ENCODE measurements at regions not wholly inside any gene's neighbourhood (a gene's known extent, or its start where the extent isn't known, plus 50 kb on each side); places are given as distances from the start of the nearest gene placed in this dataset.

DNA sequence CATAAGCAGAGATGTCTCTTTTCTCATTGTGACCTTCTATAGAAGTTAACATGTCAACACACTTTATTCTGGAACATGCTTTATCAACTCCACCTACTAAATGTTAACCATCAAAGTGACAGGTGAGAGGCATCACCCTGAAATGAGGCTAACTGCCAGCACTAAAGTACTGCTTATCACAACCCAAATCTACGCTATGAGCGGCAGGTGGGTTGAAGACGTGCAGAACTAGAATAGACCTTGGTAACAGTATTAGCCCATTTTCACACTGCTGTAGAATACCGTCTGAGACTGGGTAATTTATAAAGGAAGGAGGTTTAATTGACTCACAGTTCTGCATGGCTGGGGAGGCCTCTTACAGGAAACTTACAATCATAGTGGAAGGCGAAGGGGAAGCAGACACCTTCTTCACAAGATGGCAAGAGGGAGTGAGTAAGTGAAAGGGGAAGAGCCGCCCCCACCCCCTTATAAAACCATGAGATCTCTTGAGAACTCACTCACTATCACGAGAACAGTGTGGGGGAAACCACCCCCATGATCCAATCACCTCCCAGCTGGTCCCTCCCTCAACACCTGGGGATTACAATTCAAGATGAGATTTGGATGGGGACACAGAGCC, 359.0 kb downstream of the SEC23A start:
- Histone ChIP-seq H3K27ac (ENCODE audit: low read depth, low read length) (no peak overlapping the region), H3K27me3 (ENCODE audit: control insufficient read depth, insufficient read depth, low read length) (no peaks in the 10 kb centered on the region), H3K4me1 (ENCODE audit: control insufficient read depth, insufficient read depth, low read length) (no peaks in the 10 kb centered on the region), H3K4me3 (ENCODE audit: low read depth, low read length) (no peak overlapping the region), H3K9me3 (ENCODE audit: control insufficient read depth, insufficient read depth, low read depth, low read length) (no peaks in the 10 kb centered on the region), H3K9ac (ENCODE audit: low read length) (no peak overlapping the region), H3K36me3 (ENCODE audit: control insufficient read depth, insufficient read depth, low read length) (no peaks in the 10 kb centered on the region)

GRCh38 chr14:38737686-38738407, 365.2 kb downstream of the SEC23A start:
- H3K27ac ChIP-seq (ENCODE audit: low read depth, low read length): no peak overlapping the region
- no peaks in the 10 kb centered on the region for H3K27me3 ChIP-seq (ENCODE audit: control insufficient read depth, insufficient read depth, low read length)

DNA sequence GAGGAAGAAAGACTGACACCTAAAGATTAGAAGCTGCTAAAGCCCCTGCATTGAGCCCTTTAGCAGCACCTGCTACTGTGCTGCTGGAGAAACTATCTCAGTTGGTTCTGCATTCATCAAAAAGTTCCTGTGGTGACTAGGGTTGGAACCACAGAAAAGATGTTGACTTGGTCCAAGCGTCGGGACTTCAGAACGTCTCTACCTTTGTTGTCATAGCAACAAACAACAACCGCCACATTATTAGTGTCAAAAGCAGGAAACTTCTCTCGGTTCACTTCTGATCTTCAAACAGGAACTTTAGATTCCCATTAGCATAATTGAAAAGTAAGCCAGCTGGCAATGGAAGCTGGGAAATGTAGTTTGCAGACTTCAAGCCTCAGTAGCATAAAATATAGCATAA, 368.0 kb downstream of the SEC23A start:
- Histone ChIP-seq H3K4me3 (ENCODE audit: low read depth, low read length) (no peak overlapping the region), H3K36me3 (ENCODE audit: control insufficient read depth, insufficient read depth, low read length) (no peaks in the 10 kb centered on the region), H3K9ac (ENCODE audit: low read length) (no peak overlapping the region), H3K27me3 (ENCODE audit: control insufficient read depth, insufficient read depth, low read length) (no peaks in the 10 kb centered on the region), H3K27ac (ENCODE audit: low read depth, low read length) (no peak overlapping the region), H3K9me3 (ENCODE audit: control insufficient read depth, insufficient read depth, low read depth, low read length) (peaks cover 2% of the 10 kb centered on the region; the same call in 1 of the 2 replicates), H3K4me1 (ENCODE audit: control insufficient read depth, insufficient read depth, low read length) (no peaks in the 10 kb centered on the region)

More at GRCh38 chr14:38737686-38738407, 365.2 kb downstream of the SEC23A start:
- Histone ChIP-seq H3K36me3 (ENCODE audit: control insufficient read depth, insufficient read depth, low read length) (no peaks in the 10 kb centered on the region), H3K9me3 (ENCODE audit: control insufficient read depth, insufficient read depth, low read depth, low read length) (peaks cover 2% of the 10 kb centered on the region; the same call in 1 of the 2 replicates), H3K4me3 (ENCODE audit: low read depth, low read length) (no peak overlapping the region), H3K4me1 (ENCODE audit: control insufficient read depth, insufficient read depth, low read length) (no peaks in the 10 kb centered on the region), H3K9ac (ENCODE audit: low read length) (no peak overlapping the region)

DNA sequence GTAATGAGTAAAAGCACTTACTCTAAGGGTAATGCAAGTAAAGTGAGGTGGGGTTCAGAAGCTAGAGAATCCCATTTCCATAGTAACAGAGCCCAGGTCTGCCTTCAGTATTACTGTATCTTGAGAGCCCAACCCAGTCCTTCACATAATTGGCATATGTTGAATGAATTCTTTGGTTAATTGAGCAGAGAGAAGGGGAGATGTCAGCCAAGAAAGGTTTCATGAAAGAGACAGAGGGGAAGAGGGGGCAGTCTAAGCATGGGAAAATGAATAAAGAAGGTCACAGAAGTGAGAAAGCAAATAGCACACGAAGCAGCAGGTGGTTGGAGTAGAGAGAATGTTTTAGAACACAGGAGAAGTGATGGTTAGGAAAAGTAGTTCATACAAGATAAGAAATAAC, 371.1 kb downstream of the SEC23A start:
- peaks cover 2% of the 10 kb centered on the region; the same call in 1 of the 2 replicates for H3K9me3 ChIP-seq (ENCODE audit: control insufficient read depth, insufficient read depth, low read depth, low read length)
- H3K4me1 ChIP-seq (ENCODE audit: control insufficient read depth, insufficient read depth, low read length): no peaks in the 10 kb centered on the region
- no peaks in the 10 kb centered on the region for H3K27me3 ChIP-seq (ENCODE audit: control insufficient read depth, insufficient read depth, low read length)

GRCh38 chr14:38730420-38730819, 372.6 kb downstream of the SEC23A start:
- Histone ChIP-seq H3K27ac (ENCODE audit: low read depth, low read length) (no peak overlapping the region), H3K4me1 (ENCODE audit: control insufficient read depth, insufficient read depth, low read length) (no peaks in the 10 kb centered on the region), H3K27me3 (ENCODE audit: control insufficient read depth, insufficient read depth, low read length) (no peaks in the 10 kb centered on the region), H3K9ac (ENCODE audit: low read length) (no peak overlapping the region), H3K36me3 (ENCODE audit: control insufficient read depth, insufficient read depth, low read length) (no peaks in the 10 kb centered on the region), H3K9me3 (ENCODE audit: control insufficient read depth, insufficient read depth, low read depth, low read length) (peaks cover 2% of the 10 kb centered on the region; the same call in 1 of the 2 replicates), H3K4me3 (ENCODE audit: low read depth, low read length) (no peak overlapping the region)

More for the DNA sequence above, 371.1 kb downstream of the SEC23A start:
- Histone ChIP-seq H3K36me3 (ENCODE audit: control insufficient read depth, insufficient read depth, low read length) (no peaks in the 10 kb centered on the region), H3K4me3 (ENCODE audit: low read depth, low read length) (no peak overlapping the region), H3K9ac (ENCODE audit: low read length) (no peak overlapping the region), H3K27ac (ENCODE audit: low read depth, low read length) (no peak overlapping the region)

DNA sequence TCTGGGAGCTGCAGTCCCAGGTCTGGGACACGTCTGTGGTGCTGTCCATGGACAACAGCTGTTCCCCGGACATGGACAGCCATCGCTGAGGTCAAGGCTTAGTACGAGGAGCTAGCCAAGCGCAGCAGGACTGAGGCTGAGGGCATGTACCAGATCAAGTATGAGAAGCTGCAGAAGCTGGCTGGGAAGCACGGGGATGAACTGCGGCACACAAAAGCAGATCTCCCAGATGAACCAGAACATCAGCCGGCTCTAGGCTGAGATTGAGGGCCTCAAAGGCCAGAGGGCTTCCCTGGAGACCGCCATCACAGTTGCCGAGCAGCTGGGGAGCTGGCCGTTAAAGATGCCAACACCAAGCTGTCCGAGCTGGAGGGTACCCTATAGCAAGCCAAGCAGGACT, 375.3 kb downstream of the SEC23A start:
- H3K36me3 ChIP-seq (ENCODE audit: control insufficient read depth, insufficient read depth, low read length): no peaks in the 10 kb centered on the region
- no peaks in the 10 kb centered on the region for H3K9me3 ChIP-seq (ENCODE audit: control insufficient read depth, insufficient read depth, low read depth, low read length)
- H3K4me3 ChIP-seq (ENCODE audit: low read depth, low read length): no peak overlapping the region
- H3K27ac ChIP-seq (ENCODE audit: low read depth, low read length): no peak overlapping the region
- no peak overlapping the region for H3K9ac ChIP-seq (ENCODE audit: low read length)
- peaks cover 3% of the 10 kb centered on the region; the same call in 1 of the 2 replicates for H3K4me1 ChIP-seq (ENCODE audit: control insufficient read depth, insufficient read depth, low read length)
- H3K27me3 ChIP-seq (ENCODE audit: control insufficient read depth, insufficient read depth, low read length): no peaks in the 10 kb centered on the region

DNA sequence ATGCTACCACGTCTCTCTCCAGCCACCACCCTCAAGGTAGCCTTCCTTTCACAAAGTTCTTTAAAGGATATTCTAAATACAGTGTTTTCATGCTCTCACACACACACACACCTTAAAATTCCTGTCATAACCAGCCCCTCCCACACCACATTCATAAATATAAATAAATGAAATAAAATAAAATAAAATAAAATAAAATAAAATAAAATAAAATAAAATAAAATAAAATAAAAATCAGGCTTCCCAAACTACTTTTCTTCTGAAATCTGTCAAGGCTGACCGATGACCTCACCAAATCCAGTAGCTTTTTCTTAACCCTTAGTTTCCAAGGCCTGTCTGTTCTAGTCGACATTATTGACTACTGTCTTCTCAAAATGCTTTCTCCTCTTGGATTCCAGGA, 378.4 kb downstream of the SEC23A start:
- H3K9ac ChIP-seq (ENCODE audit: low read length): no peak overlapping the region
- no peaks in the 10 kb centered on the region for H3K27me3 ChIP-seq (ENCODE audit: control insufficient read depth, insufficient read depth, low read length)
- no peaks in the 10 kb centered on the region for H3K36me3 ChIP-seq (ENCODE audit: control insufficient read depth, insufficient read depth, low read length)
- H3K4me3 ChIP-seq (ENCODE audit: low read depth, low read length): no peak overlapping the region
- H3K27ac ChIP-seq (ENCODE audit: low read depth, low read length): no peak overlapping the region
- no peaks in the 10 kb centered on the region for H3K9me3 ChIP-seq (ENCODE audit: control insufficient read depth, insufficient read depth, low read depth, low read length)
- H3K4me1 ChIP-seq (ENCODE audit: control insufficient read depth, insufficient read depth, low read length): peaks cover 3% of the 10 kb centered on the region; the same call in 1 of the 2 replicates

DNA sequence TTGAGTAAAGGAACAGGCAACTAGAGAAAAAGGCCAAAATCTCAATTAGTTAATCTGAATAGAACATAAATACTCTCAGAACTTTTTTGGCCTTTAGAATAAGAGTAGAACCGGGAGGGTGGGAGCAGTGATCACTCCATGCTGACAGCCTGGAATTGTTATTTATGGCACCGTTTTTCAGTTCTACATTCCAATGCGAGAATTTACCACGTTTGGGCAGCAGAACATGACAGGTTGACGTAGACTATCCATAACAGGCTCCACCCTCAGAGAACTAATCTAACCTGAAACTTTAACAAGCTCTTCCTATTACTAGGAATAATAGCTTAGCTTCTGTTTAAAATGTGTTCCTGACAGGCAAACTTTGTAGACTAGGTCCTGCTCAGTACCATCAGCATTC, 379.1 kb downstream of the SEC23A start:
- Histone ChIP-seq H3K4me1 (ENCODE audit: control insufficient read depth, insufficient read depth, low read length) (peaks cover 3% of the 10 kb centered on the region; the same call in 1 of the 2 replicates), H3K27me3 (ENCODE audit: control insufficient read depth, insufficient read depth, low read length) (no peaks in the 10 kb centered on the region), H3K27ac (ENCODE audit: low read depth, low read length) (no peak overlapping the region), H3K9ac (ENCODE audit: low read length) (no peak overlapping the region), H3K9me3 (ENCODE audit: control insufficient read depth, insufficient read depth, low read depth, low read length) (no peaks in the 10 kb centered on the region), H3K4me3 (ENCODE audit: low read depth, low read length) (no peak overlapping the region), H3K36me3 (ENCODE audit: control insufficient read depth, insufficient read depth, low read length) (no peaks in the 10 kb centered on the region)

DNA sequence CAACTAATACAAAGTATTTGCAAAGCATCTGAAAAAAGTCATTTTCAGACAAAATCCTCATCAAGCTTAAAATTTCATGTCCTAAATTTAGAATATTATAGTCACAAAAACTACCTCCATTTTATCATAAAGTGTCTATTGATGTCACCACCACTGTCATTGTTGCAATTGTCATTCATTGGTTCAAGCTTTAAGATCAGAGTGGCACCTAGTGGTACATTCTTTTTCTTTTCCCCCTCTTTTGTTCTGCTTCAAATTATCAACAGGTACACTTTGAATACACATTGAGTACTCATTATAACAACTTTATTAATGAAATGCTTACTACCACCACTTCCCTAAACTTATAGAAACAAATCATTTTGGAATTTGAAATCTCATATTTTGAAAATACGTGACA, 379.8 kb downstream of the SEC23A start:
- H3K27me3 ChIP-seq (ENCODE audit: control insufficient read depth, insufficient read depth, low read length): no peaks in the 10 kb centered on the region
- H3K27ac ChIP-seq (ENCODE audit: low read depth, low read length): no peak overlapping the region
- no peak overlapping the region for H3K9ac ChIP-seq (ENCODE audit: low read length)

GRCh38 chr14:38721822-38722431, 381.1 kb downstream of the SEC23A start:
- Histone ChIP-seq H3K4me3 (ENCODE audit: low read depth, low read length) (no peak overlapping the region), H3K9me3 (ENCODE audit: control insufficient read depth, insufficient read depth, low read depth, low read length) (no peaks in the 10 kb centered on the region), H3K27me3 (ENCODE audit: control insufficient read depth, insufficient read depth, low read length) (no peaks in the 10 kb centered on the region), H3K9ac (ENCODE audit: low read length) (no peak overlapping the region), H3K4me1 (ENCODE audit: control insufficient read depth, insufficient read depth, low read length) (peaks cover 3% of the 10 kb centered on the region; the same call in 1 of the 2 replicates), H3K27ac (ENCODE audit: low read depth, low read length) (no peak overlapping the region), H3K36me3 (ENCODE audit: control insufficient read depth, insufficient read depth, low read length) (no peaks in the 10 kb centered on the region)

More for the DNA sequence above, 379.8 kb downstream of the SEC23A start:
- H3K4me3 ChIP-seq (ENCODE audit: low read depth, low read length): no peak overlapping the region
- peaks cover 3% of the 10 kb centered on the region; the same call in 1 of the 2 replicates for H3K4me1 ChIP-seq (ENCODE audit: control insufficient read depth, insufficient read depth, low read length)
- H3K9me3 ChIP-seq (ENCODE audit: control insufficient read depth, insufficient read depth, low read depth, low read length): no peaks in the 10 kb centered on the region
- no peaks in the 10 kb centered on the region for H3K36me3 ChIP-seq (ENCODE audit: control insufficient read depth, insufficient read depth, low read length)

GRCh38 chr14:38718519-38718918, 384.5 kb downstream of the SEC23A start:
- Histone ChIP-seq H3K27ac (ENCODE audit: low read depth, low read length) (no peak overlapping the region), H3K9ac (ENCODE audit: low read length) (no peak overlapping the region), H3K4me1 (ENCODE audit: control insufficient read depth, insufficient read depth, low read length) (no peaks in the 10 kb centered on the region), H3K36me3 (ENCODE audit: control insufficient read depth, insufficient read depth, low read length) (no peaks in the 10 kb centered on the region), H3K4me3 (ENCODE audit: low read depth, low read length) (no peak overlapping the region), H3K27me3 (ENCODE audit: control insufficient read depth, insufficient read depth, low read length) (no peaks in the 10 kb centered on the region), H3K9me3 (ENCODE audit: control insufficient read depth, insufficient read depth, low read depth, low read length) (no peaks in the 10 kb centered on the region)

Measured in HUES6 (cell line).